ENCODE measurements at regions not wholly inside any gene's neighbourhood (a gene's known extent, or its start where the extent isn't known, plus 50 kb on each side); places are given as distances from the start of the nearest gene placed in this dataset.

DNA sequence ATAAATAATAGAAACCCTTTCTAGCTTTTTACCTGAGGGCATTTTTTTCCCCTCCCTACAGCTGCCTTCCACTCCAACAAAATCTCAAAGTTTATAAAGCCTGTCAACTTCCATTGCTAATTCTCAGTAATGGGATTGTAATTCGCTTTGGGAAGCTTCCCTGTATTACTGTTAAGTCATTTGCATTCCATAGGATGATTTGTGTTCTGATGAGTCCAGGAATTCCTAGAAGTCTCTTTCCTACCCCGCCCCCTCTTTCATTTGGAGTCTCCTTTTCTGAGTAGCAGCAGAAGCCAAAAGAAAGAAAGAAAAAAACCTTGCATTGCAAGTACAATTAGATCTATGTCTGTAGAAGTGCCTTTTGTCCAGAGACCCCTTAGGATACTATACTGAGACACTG is 1033.3 kb downstream of the IGSF11 start:
- DNase-seq: no peak

- DNase-seq: no peak
These were observed 1022.7 kb downstream of the IGSF11 start for GRCh38 chr3:118011910-118012309.

- DNase-seq: no peak
These were observed 1005.6 kb downstream of the IGSF11 start for GRCh38 chr3:118029049-118029448.

GRCh38 chr3:118036215-118036614 is 998.4 kb downstream of the IGSF11 start:
- DNase-seq: no peak

GRCh38 chr3:118055381-118055780 is 979.3 kb downstream of the IGSF11 start:
- DNase-seq: no peak

GRCh38 chr3:118057086-118057485 is 977.6 kb downstream of the IGSF11 start:
- DNase-seq: no peak

GRCh38 chr3:118059096-118059495 is 975.5 kb downstream of the IGSF11 start:
- DNase-seq: no peak

- no peak for DNase-seq
These were observed 967.2 kb downstream of the IGSF11 start for GRCh38 chr3:118067439-118067838.

- DNase-seq: no peak
These were observed 958.8 kb downstream of the IGSF11 start for GRCh38 chr3:118075873-118076272.

DNA sequence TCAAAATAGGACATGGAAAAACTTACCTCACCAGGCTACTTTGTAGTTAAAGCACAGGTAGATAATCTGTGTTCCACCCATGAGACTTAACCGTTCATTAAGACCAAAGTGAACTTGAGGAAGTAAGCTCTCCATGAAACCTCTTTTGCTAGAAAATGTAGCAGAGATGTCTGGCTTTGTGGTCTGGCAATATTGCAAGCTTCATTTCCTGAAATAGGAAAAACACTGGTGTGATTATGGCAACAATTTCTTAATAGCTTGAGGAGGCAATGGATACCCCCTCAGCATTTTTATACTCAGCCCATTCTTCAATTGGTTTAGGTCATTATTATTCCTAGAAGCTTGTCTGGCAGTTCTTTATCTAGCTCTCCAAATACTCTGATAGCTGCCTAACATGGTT is 957.3 kb downstream of the IGSF11 start:
- no peak for DNase-seq

- DNase-seq: no peak
These were observed 953.8 kb downstream of the IGSF11 start for GRCh38 chr3:118080889-118081288.

GRCh38 chr3:118088696-118089095 is 946.0 kb downstream of the IGSF11 start:
- DNase-seq: no peak

DNA sequence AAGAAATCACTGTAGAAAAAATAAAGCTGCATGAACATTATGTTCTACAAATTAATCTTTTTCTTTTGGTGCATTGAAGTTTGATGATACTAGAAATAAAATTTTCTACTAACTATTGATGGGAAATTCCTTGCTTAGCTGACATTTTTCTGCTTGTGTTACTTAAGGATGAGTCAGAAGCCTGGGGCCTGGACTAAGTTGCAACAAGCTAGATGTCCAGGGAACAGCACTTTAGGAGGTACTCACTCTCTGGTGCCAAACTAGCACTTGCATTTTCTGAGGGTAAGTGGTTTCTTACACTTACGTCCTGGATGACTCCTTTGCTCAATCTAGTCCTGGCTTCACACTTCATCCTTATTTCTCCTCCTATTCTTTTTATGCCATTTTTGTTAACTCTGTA is 945.1 kb downstream of the IGSF11 start:
- DNase-seq: no peak

DNA sequence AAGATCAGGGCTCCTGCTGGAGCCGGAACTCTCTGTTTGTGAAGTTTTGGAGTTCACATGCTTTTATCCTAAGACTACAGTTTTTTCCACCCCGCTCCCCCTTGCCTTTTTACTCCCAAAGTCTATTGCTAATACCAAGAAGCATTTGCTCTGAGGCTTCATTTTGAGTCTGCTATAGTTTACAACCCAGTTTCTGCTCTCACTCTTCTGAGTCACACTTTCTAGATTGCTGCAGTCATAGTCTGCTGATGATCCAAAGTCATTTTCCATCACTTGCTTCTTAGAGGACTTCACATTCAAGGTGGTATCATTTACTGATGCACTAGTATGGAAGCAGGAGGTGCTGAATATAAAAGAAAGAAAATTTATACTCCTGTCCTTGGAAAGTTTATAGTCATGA is 937.4 kb downstream of the IGSF11 start:
- DNase-seq: no peak

DNA sequence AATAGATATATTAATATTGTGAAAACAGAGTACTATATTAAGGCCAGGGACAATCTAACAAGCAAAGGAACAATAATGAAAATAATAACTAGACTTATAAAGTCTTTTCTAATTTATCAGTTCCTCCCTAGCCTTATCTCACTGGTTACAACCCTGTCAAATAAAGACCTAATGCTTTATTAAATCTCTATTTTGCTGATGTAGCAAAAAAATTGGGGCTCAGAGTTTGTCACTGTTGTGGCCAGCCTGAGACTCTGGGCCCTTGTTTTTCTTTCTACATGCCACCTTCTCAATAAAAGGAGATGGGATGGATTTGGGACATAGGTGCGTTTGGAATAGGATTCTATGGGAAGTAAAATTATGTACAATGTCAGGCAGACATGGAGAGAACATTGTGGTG is 937.0 kb downstream of the IGSF11 start:
- DNase-seq: no peak

GRCh38 chr3:118098827-118099226 is 935.8 kb downstream of the IGSF11 start:
- no peak for DNase-seq

DNA sequence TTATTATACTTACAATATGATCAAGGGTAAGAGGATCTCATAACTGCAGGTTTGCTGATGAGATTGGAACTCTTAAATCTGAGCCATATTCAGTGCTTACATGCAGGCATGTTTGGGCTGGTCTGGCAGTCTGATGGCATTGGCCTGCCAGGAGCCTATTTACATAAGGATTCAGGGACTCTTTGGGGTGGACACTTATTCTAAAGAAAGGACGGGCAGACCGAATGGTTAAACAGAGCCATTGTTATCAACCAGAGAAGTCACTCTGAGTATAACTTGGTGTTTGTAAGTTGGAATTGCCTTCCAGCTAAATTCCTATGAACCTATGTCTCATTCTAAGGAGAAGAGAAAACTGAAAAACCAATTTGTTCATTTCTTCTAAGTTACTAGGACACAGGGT is 932.8 kb downstream of the IGSF11 start:
- no peak for DNase-seq

DNA sequence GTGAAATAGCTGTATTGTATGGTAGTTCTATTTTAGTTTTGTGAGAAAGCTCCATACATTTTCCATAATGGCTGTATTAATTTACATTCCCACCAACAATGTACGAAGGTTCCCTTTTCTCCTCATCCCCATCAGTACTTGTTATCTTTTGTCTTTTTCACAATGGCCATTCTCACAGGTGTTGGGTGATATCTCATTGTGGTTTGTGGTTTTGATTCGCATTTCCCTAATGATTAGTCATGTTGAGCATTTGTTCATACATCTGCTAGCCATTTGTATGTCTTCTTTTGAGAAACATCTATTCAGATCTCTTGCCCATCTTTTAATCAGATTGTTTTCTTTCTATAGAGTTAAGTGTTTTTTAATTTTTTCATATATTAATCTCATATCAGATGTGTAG is 931.9 kb downstream of the IGSF11 start:
- no peak for DNase-seq

- no peak for DNase-seq
These were observed 926.4 kb downstream of the IGSF11 start for GRCh38 chr3:118108201-118108600.

DNA sequence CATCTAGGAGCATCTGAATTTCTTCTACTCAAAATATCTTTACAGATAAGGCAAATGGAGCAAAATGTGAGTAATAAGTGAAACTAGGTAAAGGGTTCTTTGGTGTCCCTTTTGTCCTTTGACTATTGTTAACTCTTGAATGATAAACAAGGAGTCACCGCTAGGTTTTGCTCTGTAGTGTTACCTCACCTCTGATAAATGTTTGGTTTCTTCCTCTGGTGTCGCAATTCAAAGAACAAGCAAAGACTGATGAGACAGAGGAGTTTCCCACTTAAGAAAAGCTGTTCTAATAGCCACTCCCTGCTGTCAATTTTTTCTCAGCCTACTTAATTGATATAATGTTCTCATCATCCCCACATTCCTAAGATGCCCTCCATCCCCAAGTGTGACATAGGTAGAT is 925.9 kb downstream of the IGSF11 start:
- no peak for DNase-seq

GRCh38 chr3:118110211-118110610 is 924.4 kb downstream of the IGSF11 start:
- DNase-seq: no peak

- DNase-seq: no peak
These were observed 917.7 kb downstream of the IGSF11 start for GRCh38 chr3:118116991-118117390.

GRCh38 chr3:118126751-118127150 is 907.9 kb downstream of the IGSF11 start:
- no peak for DNase-seq

DNA sequence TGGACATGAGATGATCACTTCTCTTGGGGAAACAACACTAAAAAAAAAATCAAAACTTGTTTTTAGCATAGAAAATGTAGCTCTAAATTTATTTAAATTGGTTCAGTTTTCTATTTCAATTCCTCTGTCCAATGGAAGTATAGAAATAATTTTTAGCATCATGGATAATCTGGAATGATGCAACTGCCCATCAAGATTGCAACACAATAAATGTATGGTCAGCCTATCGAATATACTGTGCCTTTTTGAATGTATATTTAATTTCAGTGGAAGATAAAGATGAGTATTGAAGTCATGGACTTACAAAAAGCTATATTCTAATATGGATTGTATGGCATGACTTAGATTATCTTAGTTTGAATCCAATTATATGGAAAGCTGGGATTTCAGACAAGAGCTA is 906.7 kb downstream of the IGSF11 start:
- DNase-seq: no peak

- no peak for DNase-seq
These were observed 905.8 kb downstream of the IGSF11 start for GRCh38 chr3:118128886-118129285.

DNA sequence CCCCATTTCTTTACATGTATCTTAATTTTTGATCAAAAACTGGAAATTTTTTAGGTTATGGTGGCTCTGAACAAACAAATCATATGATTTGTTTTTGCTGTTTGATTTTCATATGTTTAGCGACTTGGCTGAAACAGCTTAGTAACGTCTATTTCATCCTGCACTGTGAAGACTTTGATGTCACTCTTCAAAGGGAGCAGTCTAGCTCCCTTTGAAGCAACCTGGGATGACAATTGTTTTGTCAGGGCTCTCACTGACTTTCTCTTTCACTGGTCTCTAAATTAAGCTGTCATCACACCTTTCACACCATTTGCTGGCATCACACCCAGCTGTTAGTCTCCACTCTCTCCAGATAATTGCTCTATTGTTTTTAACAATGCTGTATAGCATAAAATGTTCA is 896.9 kb downstream of the IGSF11 start:
- no peak for DNase-seq

Measured in stimulated activated CD4-positive, alpha-beta T cell treated with anti-CD3 and anti-CD28 coated beads, Interleukin-1b, Interleukin-23, amount 100 ng/mL, for 48 hours (primary cell).